HG03354 (cell line): ENCODE measurements at regions not wholly inside any gene's neighbourhood (a gene's known extent, or its start where the extent isn't known, plus 50 kb on each side); places are given as distances from the start of the nearest gene placed in this dataset.

Source experiments
- ATAC-seq: cut with Tn5 transposase; IDR thresholded peaks from one replicate; pipeline ENCODE4 v1.9.1; 2021; ENCODE audit warnings: mild to moderate bottlenecking; ENCODE audit not compliant: unreplicated experiment, poor library complexity, severe bottlenecking

- ATAC-seq: peak; percentile 57
These were observed 103.1 kb downstream of the TLE3 start for GRCh38 chr15:69994429-69995205.

DNA sequence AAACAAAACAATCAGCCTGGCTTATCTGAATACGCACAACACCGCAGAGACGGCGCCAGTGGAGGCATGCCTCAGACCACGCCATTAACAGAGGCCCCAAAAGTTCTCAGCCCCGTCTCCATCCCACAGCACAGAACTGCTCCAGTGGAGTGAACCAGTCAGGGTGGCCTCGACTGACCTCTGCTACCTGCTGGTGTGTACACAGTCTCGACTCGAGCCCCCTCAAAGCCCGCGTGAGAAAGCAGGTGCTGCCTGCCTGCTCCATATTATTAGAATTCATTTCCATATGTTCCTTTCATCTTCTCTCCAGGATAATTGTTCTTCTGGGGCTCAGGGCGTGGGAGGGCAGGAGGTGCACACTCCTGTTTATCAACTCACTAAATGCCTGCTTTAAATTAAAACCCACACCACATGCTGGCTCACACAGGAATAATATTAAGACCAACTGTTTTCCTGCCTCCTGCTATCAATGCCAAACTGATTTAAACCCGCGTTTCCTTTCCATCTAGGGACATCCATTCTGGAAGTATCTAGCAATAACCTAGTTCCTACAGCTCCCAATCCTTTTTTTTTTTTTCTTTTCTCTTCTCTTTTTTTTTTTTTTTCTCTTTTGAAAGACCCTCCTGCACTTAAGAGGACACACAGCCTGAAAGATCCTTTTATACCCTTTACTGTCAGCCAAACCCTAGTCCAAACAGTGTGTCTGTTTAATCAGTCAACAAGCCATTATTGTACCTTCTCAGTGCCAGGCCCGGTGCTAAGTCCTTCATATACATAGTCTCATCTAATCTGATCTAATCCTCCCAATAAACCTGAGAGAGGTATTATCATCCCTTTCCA, 101.2 kb downstream of the TLE3 start:
- ATAC-seq: no peak

- ATAC-seq: no peak
These were observed 100.6 kb downstream of the TLE3 start for GRCh38 chr15:69997161-69997485.
